ENCODE measurements at regions not wholly inside any gene's neighbourhood (a gene's known extent, or its start where the extent isn't known, plus 50 kb on each side); places are given as distances from the start of the nearest gene placed in this dataset.

GRCh38 chr16:65855171-65856145, 511.0 kb upstream of the CDH5 start:
- Histone ChIP-seq H3K27ac (no peak overlapping the region), H3K4me1 (no peaks in the 10 kb centered on the region), H3K36me3 (no peaks in the 10 kb centered on the region), H3K27me3 (no peaks in the 10 kb centered on the region), H3K9me3 (no peaks in the 10 kb centered on the region), H3K4me3 (no peak overlapping the region)
- TF ChIP-seq, protein P1, sequence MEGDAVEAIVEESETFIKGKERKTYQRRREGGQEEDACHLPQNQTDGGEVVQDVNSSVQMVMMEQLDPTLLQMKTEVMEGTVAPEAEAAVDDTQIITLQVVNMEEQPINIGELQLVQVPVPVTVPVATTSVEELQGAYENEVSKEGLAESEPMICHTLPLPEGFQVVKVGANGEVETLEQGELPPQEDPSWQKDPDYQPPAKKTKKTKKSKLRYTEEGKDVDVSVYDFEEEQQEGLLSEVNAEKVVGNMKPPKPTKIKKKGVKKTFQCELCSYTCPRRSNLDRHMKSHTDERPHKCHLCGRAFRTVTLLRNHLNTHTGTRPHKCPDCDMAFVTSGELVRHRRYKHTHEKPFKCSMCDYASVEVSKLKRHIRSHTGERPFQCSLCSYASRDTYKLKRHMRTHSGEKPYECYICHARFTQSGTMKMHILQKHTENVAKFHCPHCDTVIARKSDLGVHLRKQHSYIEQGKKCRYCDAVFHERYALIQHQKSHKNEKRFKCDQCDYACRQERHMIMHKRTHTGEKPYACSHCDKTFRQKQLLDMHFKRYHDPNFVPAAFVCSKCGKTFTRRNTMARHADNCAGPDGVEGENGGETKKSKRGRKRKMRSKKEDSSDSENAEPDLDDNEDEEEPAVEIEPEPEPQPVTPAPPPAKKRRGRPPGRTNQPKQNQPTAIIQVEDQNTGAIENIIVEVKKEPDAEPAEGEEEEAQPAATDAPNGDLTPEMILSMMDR (IDR thresholded peaks at IDR 0.05), result no peak
- TF ChIP-seq POLR2A (IDR thresholded peaks at IDR 0.05), result no peak
- TF ChIP-seq POLR2AphosphoS5 (IDR thresholded peaks at IDR 0.05; ENCODE audit: insufficient read depth in 1 of 2, low read depth in 1 of 2), result no peak
- intact Hi-C loops (cut with DNase I), result no loop called here
- DNase-seq (ENCODE audit: extremely low spot score in 2 of 2), result peak in 1 of 2 donors; percentile 56

DNA sequence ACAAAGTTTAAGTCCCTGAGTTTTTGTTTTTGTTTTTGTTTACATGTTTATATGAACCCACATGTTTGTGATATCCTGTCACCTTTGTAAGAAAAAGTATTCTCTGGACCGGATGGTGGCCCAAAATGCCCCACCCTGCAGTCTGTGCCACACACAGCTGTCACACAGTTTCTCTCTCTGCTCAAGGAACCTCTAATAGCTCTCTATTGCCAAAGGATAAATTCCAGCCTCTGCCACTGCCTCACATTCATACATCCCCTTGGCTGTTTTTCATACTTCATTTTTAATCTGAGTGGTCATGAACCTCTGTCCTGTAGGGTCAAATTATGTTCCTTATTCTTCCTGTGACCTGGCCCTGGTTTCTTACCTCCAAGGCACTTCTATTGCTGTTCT, 520.3 kb upstream of the CDH5 start:
- intact Hi-C loops (cut with DNase I), result no loop called here
- Histone ChIP-seq H3K27ac (no peak overlapping the region), H3K9me3 (no peaks in the 10 kb centered on the region), H3K36me3 (no peaks in the 10 kb centered on the region), H3K27me3 (no peaks in the 10 kb centered on the region), H3K4me3 (no peak overlapping the region), H3K4me1 (peaks cover 6% of the 10 kb centered on the region)
- TF ChIP-seq, protein P1 (IDR thresholded peaks at IDR 0.05), result no peak
- no peak for TF ChIP-seq POLR2AphosphoS5 (IDR thresholded peaks at IDR 0.05; ENCODE audit: insufficient read depth in 1 of 2, low read depth in 1 of 2)
- no peak for TF ChIP-seq POLR2A (IDR thresholded peaks at IDR 0.05)
- no peak for DNase-seq (ENCODE audit: extremely low spot score in 2 of 2)

- DNase-seq (ENCODE audit: extremely low spot score in 2 of 2), result no peak
- Histone ChIP-seq H3K27ac (no peak overlapping the region), H3K36me3 (no peaks in the 10 kb centered on the region), H3K27me3 (no peaks in the 10 kb centered on the region), H3K4me1 (peaks cover 6% of the 10 kb centered on the region), H3K4me3 (no peak overlapping the region), H3K9me3 (no peaks in the 10 kb centered on the region)
- intact Hi-C loops (cut with DNase I), result no loop called here
- TF ChIP-seq, protein P1 (IDR thresholded peaks at IDR 0.05), result no peak
- TF ChIP-seq POLR2A (IDR thresholded peaks at IDR 0.05), result no peak
- no peak for TF ChIP-seq POLR2AphosphoS5 (IDR thresholded peaks at IDR 0.05; ENCODE audit: insufficient read depth in 1 of 2, low read depth in 1 of 2)
These were observed 520.9 kb upstream of the CDH5 start for GRCh38 chr16:65845466-65846209.

DNA sequence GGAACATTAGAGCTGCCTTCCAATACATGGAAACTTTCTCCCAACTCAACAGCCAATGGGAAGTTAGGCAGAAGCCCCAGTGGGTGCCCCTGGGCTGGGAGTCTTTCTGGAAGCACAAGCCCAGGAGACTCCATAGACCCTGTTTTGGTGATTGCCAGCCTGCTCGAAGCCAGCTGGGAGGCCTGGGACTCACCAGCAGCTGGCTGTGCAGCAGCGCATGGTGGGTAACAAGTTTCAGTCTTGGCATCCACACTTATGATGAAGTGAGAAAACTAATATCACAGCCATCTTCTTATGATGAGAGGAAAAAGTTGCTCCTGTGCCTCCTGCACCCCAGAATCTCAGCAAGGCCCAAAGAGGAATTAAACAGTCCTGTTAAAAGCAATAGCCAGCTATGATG, 522.5 kb upstream of the CDH5 start:
- H3K4me3 ChIP-seq, result no peak overlapping the region
- no peak for DNase-seq (ENCODE audit: extremely low spot score in 2 of 2)
- H3K9me3 ChIP-seq, result no peaks in the 10 kb centered on the region
- TF ChIP-seq POLR2AphosphoS5 (IDR thresholded peaks at IDR 0.05; ENCODE audit: insufficient read depth in 1 of 2, low read depth in 1 of 2), result no peak
- no peak for TF ChIP-seq POLR2A (IDR thresholded peaks at IDR 0.05)
- TF ChIP-seq, protein P1 (IDR thresholded peaks at IDR 0.05), result no peak
- H3K4me1 ChIP-seq, result peaks cover 6% of the 10 kb centered on the region
- H3K27me3 ChIP-seq, result no peaks in the 10 kb centered on the region
- no peaks in the 10 kb centered on the region for H3K36me3 ChIP-seq
- no peak overlapping the region for H3K27ac ChIP-seq
- intact Hi-C loops (cut with DNase I), result no loop called here
